B cell (primary cell): ENCODE measurements at regions not wholly inside any gene's neighbourhood (a gene's known extent, or its start where the extent isn't known, plus 50 kb on each side); places are given as distances from the start of the nearest gene placed in this dataset.

ENCODE experiments used
- EZH2 ChIP-seq: IDR thresholded peaks from 2 replicates; pipeline ENCODE4 v1.6.1; 2012; ENCODE audit warnings: borderline replicate concordance, low read depth, mild to moderate bottlenecking, moderate library complexity, low read length; ENCODE audit not compliant: insufficient read depth, poor library complexity, severe bottlenecking
- TF ChIP-seq, protein P1 (sequence below): fragments of 200-600 bp; IDR thresholded peaks from one replicate; pipeline ENCODE4 v1.8.0; 2022; ENCODE audit warnings: antibody characterized with exemption, mild to moderate bottlenecking

DNA sequence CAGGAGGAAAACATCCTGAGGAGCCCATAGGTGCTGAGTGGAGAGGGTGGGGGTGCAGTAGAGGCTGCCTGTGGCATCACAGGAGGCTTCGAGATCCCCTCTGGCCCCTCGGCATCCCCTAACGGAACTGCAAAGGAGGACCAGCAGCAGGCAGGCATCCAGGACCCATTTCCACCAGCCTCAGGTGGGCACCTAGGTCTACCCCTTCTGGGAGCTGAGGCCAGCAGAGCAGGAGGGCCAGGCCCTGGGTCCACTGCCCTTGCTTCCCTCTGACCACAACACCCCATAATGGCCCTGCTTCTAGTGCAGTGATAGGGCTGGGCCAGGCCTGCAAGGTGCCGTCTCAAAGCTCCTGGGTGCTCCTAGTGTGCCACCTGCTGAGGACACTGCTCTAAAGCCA is 723.0 kb downstream of the PTPRU start:
- TF ChIP-seq, protein P1, sequence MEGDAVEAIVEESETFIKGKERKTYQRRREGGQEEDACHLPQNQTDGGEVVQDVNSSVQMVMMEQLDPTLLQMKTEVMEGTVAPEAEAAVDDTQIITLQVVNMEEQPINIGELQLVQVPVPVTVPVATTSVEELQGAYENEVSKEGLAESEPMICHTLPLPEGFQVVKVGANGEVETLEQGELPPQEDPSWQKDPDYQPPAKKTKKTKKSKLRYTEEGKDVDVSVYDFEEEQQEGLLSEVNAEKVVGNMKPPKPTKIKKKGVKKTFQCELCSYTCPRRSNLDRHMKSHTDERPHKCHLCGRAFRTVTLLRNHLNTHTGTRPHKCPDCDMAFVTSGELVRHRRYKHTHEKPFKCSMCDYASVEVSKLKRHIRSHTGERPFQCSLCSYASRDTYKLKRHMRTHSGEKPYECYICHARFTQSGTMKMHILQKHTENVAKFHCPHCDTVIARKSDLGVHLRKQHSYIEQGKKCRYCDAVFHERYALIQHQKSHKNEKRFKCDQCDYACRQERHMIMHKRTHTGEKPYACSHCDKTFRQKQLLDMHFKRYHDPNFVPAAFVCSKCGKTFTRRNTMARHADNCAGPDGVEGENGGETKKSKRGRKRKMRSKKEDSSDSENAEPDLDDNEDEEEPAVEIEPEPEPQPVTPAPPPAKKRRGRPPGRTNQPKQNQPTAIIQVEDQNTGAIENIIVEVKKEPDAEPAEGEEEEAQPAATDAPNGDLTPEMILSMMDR: no peak
- TF ChIP-seq EZH2: no peak
